ENCODE measurements at regions not wholly inside any gene's neighbourhood (a gene's known extent, or its start where the extent isn't known, plus 50 kb on each side); places are given as distances from the start of the nearest gene placed in this dataset.

- Histone ChIP-seq H3K4me3 (replicated peaks in 1 of 4; ENCODE audit: control extremely low read depth in 1 of 4, insufficient read depth in 1 of 4, low read depth in 3 of 4, low read length in 4 of 4) (no peak overlapping the region), H3K4me2 (ENCODE audit: extremely low read depth, insufficient read depth, low read length) (no peak overlapping the region), H2AFZ (ENCODE audit: low read length) (no peak overlapping the region), H3K36me3 (ENCODE audit: control insufficient read depth, insufficient read depth, low read length) (no peaks in the 10 kb centered on the region), H3K9me3 (ENCODE audit: control insufficient read depth, insufficient read depth, low read depth, low read length) (no peaks in the 10 kb centered on the region), H3K27ac (ENCODE audit: insufficient read depth, low read length) (no peak overlapping the region), H4K20me1 (ENCODE audit: control insufficient read depth, extremely low read depth, insufficient read depth, low read length) (no peaks in the 10 kb centered on the region), H3K79me2 (ENCODE audit: control insufficient read depth, insufficient read depth, low read length) (no peaks in the 10 kb centered on the region), H3K27me3 (ENCODE audit: control insufficient read depth, insufficient read depth, low read length) (no peaks in the 10 kb centered on the region), H3K9ac (ENCODE audit: insufficient read depth, low read length) (no peak overlapping the region), H3K4me1 (ENCODE audit: control insufficient read depth, extremely low read depth, insufficient read depth, low read length) (no peaks in the 10 kb centered on the region)
- TF ChIP-seq, protein P1, sequence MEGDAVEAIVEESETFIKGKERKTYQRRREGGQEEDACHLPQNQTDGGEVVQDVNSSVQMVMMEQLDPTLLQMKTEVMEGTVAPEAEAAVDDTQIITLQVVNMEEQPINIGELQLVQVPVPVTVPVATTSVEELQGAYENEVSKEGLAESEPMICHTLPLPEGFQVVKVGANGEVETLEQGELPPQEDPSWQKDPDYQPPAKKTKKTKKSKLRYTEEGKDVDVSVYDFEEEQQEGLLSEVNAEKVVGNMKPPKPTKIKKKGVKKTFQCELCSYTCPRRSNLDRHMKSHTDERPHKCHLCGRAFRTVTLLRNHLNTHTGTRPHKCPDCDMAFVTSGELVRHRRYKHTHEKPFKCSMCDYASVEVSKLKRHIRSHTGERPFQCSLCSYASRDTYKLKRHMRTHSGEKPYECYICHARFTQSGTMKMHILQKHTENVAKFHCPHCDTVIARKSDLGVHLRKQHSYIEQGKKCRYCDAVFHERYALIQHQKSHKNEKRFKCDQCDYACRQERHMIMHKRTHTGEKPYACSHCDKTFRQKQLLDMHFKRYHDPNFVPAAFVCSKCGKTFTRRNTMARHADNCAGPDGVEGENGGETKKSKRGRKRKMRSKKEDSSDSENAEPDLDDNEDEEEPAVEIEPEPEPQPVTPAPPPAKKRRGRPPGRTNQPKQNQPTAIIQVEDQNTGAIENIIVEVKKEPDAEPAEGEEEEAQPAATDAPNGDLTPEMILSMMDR (conservative IDR thresholded peaks at IDR 0.05 in 1 of 2, IDR thresholded peaks at IDR 0.05 in 1 of 2; ENCODE audit: low read depth in 1 of 2, low read length in 2 of 2): no peak
- no peak for TF ChIP-seq EZH2 (IDR thresholded peaks at IDR 0.05; ENCODE audit: low read length, missing control alignments)
- no peak for DNase-seq (ENCODE audit: low read depth in 2 of 2)
Observed at GRCh38 chr17:22695228-22695619, 1002.9 kb downstream of the KCNJ18 start.

GRCh38 chr17:22703204-22703603 lies 1010.9 kb downstream of the KCNJ18 start:
- no peak for DNase-seq (ENCODE audit: low read depth in 2 of 2)
- H3K4me1 ChIP-seq (ENCODE audit: control insufficient read depth, extremely low read depth, insufficient read depth, low read length): no peaks in the 10 kb centered on the region
- no peaks in the 10 kb centered on the region for H4K20me1 ChIP-seq (ENCODE audit: control insufficient read depth, extremely low read depth, insufficient read depth, low read length)
- H3K4me2 ChIP-seq (ENCODE audit: extremely low read depth, insufficient read depth, low read length): no peak overlapping the region
- no peaks in the 10 kb centered on the region for H3K27me3 ChIP-seq (ENCODE audit: control insufficient read depth, insufficient read depth, low read length)
- no peak overlapping the region for H3K9ac ChIP-seq (ENCODE audit: insufficient read depth, low read length)
- no peaks in the 10 kb centered on the region for H3K79me2 ChIP-seq (ENCODE audit: control insufficient read depth, insufficient read depth, low read length)
- H3K9me3 ChIP-seq (ENCODE audit: control insufficient read depth, insufficient read depth, low read depth, low read length): no peaks in the 10 kb centered on the region
- TF ChIP-seq, protein P1 (conservative IDR thresholded peaks at IDR 0.05 in 1 of 2, IDR thresholded peaks at IDR 0.05 in 1 of 2; ENCODE audit: low read depth in 1 of 2, low read length in 2 of 2): no peak
- TF ChIP-seq EZH2 (IDR thresholded peaks at IDR 0.05; ENCODE audit: low read length, missing control alignments): no peak
- H2AFZ ChIP-seq (ENCODE audit: low read length): no peak overlapping the region
- H3K27ac ChIP-seq (ENCODE audit: insufficient read depth, low read length): no peak overlapping the region
- H3K4me3 ChIP-seq (replicated peaks in 1 of 4; ENCODE audit: control extremely low read depth in 1 of 4, insufficient read depth in 1 of 4, low read depth in 3 of 4, low read length in 4 of 4): no peak overlapping the region
- H3K36me3 ChIP-seq (ENCODE audit: control insufficient read depth, insufficient read depth, low read length): no peaks in the 10 kb centered on the region

- Histone ChIP-seq H3K36me3 (ENCODE audit: control insufficient read depth, insufficient read depth, low read length) (no peaks in the 10 kb centered on the region), H3K4me3 (replicated peaks in 1 of 4; ENCODE audit: control extremely low read depth in 1 of 4, insufficient read depth in 1 of 4, low read depth in 3 of 4, low read length in 4 of 4) (no peak overlapping the region), H3K9me3 (ENCODE audit: control insufficient read depth, insufficient read depth, low read depth, low read length) (no peaks in the 10 kb centered on the region), H3K79me2 (ENCODE audit: control insufficient read depth, insufficient read depth, low read length) (no peaks in the 10 kb centered on the region), H3K4me2 (ENCODE audit: extremely low read depth, insufficient read depth, low read length) (no peak overlapping the region), H3K4me1 (ENCODE audit: control insufficient read depth, extremely low read depth, insufficient read depth, low read length) (no peaks in the 10 kb centered on the region), H3K9ac (ENCODE audit: insufficient read depth, low read length) (no peak overlapping the region), H4K20me1 (ENCODE audit: control insufficient read depth, extremely low read depth, insufficient read depth, low read length) (no peaks in the 10 kb centered on the region), H2AFZ (ENCODE audit: low read length) (no peak overlapping the region), H3K27me3 (ENCODE audit: control insufficient read depth, insufficient read depth, low read length) (no peaks in the 10 kb centered on the region), H3K27ac (ENCODE audit: insufficient read depth, low read length) (no peak overlapping the region)
- TF ChIP-seq EZH2 (IDR thresholded peaks at IDR 0.05; ENCODE audit: low read length, missing control alignments): no peak
- no peak for DNase-seq (ENCODE audit: low read depth in 2 of 2)
Observed at GRCh38 chr17:22703786-22704441, 1011.6 kb downstream of the KCNJ18 start.
